GM21723 (cell line): ENCODE measurements at regions not wholly inside any gene's neighbourhood (a gene's known extent, or its start where the extent isn't known, plus 50 kb on each side); places are given as distances from the start of the nearest gene placed in this dataset.
"Not testable (repeated sequence)": the region's sequence is repeated elsewhere in the genome, so short reads cannot be mapped to it uniquely, and the experiment has no call there.

Experiments used
- ATAC-seq: cut with Tn5 transposase; IDR thresholded peaks from one replicate; pipeline ENCODE4 v1.9.1; 2021; ENCODE audit warnings: mild to moderate bottlenecking, moderate library complexity; ENCODE audit not compliant: unreplicated experiment

DNA sequence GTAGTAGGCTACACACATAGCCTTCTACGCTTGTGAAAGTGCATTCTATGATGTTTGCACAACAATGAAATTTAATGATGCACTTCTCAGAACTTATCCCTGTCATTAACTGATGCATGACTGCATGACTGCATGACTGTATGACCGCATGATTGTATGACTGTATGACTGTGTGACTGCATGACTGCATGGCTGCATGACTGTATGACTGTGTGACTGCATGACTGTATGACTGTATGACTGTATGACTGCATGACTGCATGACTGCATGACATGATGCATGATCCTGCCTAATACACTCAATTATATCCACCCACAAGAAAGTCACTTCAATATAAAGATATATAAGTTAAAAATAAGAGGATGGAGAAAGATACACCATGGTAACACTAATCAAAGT lies 365.4 kb upstream of the FSIP2 start:
- ATAC-seq, result no peak

DNA sequence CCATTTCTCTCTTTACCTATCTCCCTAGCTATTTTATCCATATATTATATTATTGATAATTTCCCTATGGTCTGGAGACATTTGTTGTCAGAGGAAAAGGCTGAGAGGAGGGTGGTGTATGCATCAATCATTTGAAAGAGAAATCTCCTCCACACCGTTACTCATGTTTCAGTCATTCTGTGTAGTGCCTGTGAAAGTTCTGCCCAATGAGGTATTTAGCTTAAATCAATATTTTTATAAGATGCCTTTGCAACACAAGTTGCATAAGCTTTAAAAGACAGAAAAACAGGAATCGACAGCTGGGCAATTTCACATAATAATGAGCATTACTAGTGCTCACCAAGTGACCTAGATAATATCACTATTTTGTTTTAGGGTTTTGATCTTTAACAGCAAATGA lies 363.7 kb upstream of the FSIP2 start:
- ATAC-seq, result no peak

DNA sequence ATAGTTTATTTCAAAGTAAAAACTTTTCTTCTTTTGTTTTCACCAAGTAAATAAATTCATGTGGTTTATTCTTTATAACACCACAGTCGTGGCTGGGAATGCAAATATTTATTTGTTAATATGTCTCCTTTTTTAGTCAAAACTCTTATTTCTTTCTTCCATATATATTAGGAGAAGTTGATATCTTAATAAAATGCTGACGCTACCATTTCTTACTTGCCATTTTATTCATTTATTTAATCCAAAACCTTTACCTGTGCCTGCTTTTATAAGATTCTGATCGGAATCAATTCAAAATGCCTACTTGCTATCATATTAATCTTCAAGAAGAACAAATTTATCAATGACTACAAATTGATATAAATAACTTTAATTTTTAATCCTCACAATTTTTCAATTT lies 362.9 kb upstream of the FSIP2 start:
- no peak for ATAC-seq

DNA sequence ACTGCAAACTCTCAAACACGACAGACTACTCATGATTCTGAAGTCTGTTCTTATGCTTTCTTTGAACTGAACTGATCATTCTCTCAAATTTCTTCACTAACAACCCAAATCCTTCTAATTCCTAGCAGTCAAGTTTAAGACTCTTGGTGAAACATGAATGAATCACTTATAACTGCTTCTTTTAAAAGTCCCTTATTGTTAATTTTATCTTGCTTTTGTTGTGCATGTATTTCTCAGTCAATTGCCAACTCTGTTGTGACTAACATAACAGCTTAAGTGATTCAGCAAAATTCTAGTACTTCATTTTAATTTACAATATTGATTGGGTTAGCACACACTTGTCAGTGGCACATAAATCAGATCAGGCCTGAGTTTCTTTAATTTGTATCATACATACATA lies 357.0 kb upstream of the FSIP2 start:
- no peak for ATAC-seq

DNA sequence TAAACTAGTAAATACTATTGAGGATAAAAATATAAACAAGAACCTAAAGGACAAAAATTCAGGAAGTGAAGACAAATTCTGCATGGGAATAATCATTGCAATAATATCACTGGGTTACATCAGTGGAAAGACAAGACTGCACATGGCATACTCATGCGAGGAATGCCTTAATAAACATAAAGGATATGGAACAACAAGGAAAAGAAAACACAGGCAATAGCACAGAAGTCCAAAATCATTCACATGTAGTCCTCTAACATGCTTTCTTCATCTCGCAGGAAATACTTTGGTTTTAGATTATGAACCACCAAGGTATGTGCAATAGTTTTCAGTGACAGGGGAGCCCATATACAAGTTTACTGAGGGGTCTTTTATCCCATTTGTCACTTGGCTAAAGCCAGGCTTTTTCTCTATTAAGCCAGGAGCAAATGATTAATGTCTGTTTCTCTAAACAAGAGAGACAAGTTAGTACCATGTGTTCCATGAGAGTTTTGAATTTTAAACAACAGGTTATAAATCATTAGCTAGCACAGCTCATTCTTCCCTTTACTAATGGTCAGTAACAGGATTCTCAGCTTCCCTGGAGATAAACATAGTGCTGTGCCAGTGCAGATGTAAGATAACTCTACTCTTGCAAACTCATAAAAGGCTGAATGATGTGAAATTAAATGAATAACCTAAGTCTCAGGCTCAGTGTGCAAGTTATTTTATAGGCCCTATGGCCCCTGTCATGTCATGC lies 353.6 kb upstream of the FSIP2 start:
- ATAC-seq, result no peak

DNA sequence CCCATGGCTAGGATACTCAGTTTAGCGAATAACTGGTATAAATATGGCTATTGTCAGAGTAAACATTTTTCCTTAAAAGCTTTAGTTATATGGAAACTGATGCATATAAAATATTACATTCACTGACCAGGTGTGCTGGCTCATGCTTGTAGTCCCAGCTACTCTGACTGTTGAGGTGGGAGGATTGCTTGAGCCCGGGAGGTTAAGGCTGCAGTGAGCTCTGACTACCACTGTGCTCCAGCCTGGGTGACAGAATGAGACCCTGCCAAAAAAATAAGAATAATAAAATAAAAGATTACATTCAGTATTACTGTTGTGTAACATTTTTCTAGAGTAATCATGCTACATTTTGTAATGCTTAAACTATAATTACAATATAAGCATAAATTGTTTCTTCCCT lies 350.4 kb upstream of the FSIP2 start:
- no peak for ATAC-seq

DNA sequence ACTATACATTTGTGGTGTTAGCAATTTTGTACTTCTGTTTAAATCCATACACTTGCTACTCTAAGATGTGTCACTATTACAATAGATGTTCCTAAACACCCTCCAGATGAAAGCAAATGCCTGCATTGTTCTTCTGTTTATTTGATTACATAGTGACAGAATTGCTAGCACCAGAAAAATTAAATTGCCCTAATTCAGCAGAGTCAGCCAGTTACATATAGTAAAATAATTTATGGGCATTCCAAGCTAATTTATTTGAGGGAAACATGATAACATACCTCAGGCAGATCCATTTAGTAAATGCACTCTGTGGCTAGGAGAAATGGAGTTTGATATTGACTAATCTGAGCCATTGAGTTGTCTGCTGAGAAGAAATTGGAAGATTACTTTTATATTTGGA lies 347.1 kb upstream of the FSIP2 start:
- no peak for ATAC-seq

DNA sequence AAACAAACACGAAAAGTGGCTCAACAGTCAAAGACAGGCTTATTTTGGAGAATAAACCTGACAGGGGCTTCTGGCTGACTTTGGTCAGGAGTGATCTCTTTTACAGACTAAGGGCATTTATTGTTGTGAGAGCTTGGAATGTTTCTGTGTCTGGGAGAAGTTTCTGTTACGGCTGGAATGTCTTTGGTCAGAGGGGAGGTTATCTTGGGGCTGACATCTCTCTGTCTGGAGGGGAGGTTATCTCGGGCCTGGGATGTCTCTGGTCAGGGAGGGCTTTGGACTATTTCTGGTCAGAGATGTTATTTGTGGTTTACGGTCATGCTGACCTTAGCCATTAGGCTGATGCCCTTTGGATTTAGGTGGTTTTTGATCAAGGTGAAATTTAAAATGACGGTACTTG lies 345.5 kb upstream of the FSIP2 start:
- ATAC-seq, result no peak

DNA sequence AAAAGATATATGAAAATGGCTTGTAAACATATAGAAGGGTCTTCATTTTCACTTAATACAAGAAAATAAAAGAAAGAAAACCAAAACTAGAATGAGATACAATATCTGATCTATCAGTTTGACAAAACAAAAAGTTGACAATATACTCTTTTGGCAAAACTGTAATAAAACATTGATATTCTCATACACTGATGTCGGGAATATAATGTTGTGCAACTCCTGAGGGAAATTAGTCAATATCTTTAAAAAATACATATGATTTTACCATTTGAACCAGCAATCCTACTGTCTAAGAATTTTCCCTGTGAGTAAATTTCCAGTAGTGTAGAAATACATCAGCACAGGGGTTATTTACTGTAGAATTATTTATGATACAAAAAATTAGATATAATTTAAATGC lies 336.1 kb upstream of the FSIP2 start:
- no peak for ATAC-seq

DNA sequence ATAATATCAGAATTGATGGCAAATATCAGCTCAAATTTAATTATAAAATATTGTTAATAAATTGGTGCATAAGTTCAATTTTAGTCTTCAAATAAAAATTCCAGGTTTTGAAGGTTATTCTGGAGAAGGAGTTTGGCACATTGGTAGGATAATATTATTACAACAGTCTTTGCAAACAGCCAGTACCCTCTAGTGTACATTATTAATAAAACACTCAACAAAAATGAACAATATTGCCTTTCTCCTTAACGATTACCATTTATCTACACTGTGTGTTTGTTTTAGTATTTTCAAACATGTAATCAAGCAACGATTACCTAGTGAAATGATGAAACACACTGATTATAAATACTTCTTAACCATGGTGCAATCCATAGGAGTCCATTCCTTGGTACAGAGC lies 334.0 kb upstream of the FSIP2 start:
- ATAC-seq, result no peak

DNA sequence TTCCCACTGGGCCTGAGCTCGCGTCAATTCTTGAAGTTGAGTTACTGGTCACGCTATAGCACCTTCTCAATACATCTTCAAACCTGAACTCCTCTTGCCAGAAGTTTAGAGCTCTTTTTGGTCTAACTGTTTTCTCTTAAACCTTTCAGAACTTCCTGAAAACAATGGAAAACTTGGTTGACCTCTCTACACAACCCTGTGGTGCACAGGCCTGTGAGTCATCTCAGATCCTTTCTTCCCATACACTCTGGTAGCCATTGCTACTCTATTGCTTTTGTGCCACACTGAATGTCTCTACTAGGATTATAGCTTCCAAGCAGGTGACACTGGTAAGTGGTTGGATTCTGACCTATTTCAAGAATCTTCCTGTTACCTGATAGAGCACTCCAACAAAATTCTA lies 321.5 kb upstream of the FSIP2 start:
- ATAC-seq, result no peak

DNA sequence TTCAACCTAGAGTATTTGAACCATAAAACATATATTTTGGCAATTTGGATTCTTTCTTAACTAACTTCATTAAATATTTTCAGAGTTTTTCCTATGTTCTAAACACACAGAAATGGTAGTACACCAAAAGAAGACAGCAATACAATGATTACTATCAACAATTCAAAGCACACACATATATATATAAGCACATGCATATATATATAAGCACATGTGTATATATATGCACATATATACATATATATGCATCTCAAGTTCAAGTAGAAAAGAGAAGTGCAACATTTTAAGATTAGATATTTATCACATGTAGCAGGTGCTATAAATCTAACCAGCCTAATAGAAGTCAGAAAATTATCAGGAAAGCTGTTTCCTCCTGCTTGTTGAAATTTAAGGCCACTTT lies 320.9 kb upstream of the FSIP2 start:
- no peak for ATAC-seq

DNA sequence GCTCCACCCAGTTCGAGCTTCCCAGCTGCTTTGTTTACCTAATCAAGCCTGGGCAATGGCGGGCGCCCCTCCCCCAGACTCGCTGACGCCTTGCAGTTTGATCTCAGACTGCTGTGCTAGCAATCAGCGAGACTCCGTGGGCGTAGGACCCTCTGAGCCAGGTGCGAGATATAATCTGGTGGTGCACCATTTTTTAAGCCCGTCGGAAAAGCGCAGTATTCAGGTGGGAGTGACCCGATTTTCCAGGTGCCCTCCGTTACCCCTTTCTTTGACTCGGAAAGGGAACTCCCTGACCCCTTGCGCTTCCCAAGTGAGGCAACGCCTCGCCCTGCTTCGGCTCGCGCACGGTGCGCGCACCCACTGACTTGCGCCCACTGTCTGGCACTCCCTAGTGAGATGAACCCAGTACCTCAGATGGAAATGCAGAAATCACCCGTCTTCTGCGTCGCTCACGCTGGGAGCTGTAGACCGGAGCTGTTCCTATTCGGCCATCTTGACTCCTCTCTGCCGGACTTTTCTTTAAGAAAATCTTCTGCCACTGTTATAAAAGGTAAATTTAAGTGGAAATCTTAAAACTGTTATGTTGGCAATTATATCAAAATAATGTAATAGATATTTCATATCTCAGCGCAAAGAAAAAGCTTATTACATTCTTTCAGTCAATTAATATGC lies 313.5 kb upstream of the FSIP2 start:
- not testable (repeated sequence) for ATAC-seq

DNA sequence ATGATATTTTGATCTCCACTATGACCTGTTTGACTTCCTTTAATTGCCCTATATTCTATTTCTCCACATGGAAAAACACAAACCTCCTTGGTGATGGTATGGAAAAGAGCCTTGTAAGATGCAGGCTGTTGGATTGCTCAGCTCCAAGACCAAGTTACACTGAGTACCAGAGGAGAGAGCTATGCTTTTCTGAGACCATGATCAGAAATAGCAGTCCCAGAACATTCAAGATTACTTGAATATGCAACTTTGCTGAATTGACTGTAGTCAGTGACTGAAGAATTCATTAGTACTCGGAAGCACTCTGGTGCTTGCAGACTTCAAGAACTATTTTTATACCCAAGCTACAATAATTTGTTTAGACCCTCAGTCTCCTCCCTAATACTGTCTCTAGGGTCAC lies 310.6 kb upstream of the FSIP2 start:
- no peak for ATAC-seq

DNA sequence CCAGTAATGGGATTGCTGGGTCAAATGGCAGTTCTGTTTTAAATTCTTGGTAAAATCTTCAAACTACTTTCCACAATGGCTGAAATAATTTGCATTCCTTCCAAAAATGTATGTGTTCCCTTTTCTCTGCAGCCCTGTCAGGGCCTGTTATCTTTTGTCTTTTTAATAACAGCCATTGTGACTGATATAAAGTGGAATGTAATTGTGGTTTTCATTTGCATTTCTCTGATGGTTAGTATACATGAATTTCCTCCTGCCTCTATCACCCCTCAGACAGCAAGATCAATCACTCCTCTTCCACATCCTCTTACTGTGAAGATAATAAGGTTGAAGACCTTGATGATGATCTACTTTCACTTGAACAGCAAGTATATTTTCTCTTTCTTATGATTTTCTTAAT lies 304.8 kb upstream of the FSIP2 start:
- ATAC-seq, result no peak

DNA sequence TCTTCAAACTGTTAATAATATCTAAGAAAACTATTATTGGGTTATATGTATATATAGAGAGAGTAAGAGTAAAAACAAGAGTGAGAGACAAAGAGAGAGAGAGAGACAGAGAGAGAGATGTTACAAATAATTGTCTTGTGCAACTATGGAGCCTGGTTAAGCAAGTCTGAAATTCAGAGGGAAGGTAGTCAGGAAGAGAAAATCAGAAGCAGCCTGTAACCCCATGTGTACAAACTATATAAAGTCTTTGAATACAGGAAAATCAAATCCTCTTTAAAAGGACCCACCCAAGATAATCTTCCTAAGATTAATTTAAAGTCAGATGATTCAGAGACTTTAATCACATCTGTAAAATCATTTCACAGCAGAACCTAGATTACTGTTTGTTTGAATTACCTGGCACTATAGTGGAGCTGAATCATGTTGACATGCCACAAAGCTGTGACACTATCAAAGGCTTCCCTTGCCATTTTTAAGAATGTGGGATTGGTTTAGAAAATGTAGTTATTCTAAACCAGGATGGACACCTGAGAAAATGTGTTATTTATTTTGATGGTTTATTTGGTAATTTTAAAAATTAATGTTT lies 301.7 kb upstream of the FSIP2 start:
- ATAC-seq, result no peak

DNA sequence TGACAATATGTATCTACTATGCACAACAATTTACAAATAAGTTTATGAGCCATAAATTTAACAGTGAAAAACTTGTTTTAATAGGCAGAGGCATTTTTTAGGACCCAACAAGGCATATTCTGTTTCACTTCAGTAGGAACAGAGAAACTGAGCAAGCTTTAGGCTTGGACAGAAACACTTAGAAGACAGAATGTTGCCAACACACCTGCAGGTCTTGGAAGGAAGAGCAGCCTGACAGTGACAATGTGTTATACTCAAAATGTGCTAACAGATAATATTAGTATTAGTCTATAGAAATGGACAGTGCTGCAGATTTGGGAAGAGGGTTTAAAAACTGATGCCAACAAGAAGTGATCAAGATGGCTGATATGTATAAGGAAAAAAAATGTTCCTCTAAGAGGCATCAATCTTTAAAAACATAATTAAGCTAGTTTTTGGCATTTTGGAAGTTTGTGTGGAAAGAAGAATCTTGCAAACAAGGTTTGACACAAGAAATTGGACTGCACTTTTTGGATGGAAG lies 297.1 kb upstream of the FSIP2 start:
- ATAC-seq, result no peak

DNA sequence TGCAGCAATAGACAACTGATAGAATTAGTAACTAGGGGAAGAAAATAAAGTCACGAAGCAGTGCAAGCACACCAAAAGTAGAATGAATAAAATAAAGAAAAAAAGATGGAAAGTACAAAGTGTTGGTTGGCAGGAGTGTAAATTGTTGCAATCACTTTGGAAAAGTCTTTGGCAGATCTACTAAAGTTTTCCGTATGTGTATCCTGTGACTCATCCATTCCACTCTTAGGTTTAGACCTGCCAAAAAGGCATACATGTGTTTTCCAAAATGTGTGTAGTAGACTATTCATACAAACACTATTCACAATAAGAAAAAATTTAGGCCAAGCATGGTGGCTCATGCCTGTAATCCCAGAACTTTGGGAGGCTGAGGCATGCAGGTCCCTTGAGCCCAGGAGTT lies 282.1 kb upstream of the FSIP2 start:
- ATAC-seq, result no peak

DNA sequence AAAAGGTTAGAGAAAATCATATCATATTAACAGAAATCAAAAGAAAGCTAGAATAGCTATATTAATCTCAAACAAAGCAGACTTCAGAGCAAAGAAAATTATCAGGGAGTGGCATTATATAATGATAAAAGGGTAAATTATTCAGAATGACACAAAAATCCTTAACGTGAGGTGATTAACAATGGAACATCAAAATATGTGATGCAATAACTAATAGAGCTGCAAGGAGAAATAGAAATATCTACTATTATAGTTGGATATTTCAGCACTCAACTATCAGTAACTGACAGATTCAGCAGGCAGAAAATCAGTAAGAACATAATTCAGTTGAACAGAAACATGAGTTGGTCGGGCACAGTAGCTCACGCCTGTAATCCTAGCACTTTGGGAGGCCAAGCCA lies 275.1 kb upstream of the FSIP2 start:
- no peak for ATAC-seq

DNA sequence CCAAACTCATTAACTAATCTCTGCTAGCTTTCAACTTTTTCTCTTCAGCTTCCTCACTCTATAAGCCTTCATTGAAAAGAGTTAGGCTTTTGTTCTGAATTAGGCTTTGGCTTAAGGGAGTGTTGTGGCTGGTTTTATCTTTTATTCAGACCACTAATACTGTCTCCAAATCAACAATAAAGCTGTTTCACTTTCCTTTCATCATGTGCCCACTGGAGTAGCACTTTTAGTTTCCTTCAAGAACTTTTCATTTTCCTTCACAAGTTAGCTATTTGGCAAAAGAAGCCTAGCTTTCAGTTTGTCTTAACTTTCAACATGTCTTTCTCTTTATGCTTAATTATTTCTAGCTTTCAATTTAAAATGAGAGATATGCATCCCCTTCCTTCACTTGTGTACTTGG lies 271.7 kb upstream of the FSIP2 start:
- no peak for ATAC-seq

DNA sequence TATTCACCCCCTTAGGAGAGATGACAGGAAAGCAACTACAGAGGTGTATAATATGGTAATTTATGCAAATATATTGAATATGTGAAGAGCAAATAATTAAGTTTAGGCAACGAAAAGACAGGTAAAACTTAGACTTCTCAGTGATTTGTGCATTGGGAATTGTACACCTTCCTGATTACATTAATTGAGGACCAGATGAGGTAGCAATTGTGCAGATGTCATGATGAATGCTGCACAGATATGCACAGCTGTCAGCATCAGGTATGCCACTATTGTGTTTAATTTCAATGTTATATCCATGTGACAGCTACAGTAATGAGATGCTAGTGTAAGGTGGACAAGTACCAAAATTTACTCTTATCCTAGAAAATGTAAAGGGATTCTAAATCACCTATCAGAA lies 267.2 kb upstream of the FSIP2 start:
- ATAC-seq, result no peak

DNA sequence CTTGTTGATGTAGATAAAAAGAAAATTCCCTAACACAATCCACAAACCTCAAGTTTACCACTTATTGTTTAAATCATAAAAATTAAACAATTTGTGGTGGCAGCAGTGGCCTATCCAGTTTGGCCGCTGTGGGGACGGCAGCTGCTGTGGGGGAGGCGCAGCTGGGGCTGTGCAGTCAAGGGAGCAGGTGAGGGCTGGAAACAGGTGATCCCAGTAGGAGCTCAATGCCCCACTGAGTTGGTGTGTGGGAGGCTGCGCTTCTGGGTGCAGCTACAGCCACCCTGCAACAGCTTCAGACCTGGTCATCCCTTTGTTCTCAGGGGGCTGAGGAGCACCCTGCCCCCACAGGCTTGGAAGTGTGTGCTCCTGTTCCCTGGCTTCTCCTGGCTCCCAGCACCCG lies 266.0 kb upstream of the FSIP2 start:
- no peak for ATAC-seq
